Keratinocyte (primary cell): ENCODE measurements at regions not wholly inside any gene's neighbourhood (a gene's known extent, or its start where the extent isn't known, plus 50 kb on each side); places are given as distances from the start of the nearest gene placed in this dataset.

Experiments
- CTCF ChIP-seq, 3 experiments: IDR thresholded peaks in 1 of 3; conservative IDR thresholded peaks in 1 of 3; optimal IDR thresholded peaks in 1 of 3; 2 replicates in 2 of 3; 3 replicates in 1 of 3; pipeline versions ENCODE3 to v1.5.1; 2011; ENCODE audit warnings: low read length in 3 of 3, mild to moderate bottlenecking in 3 of 3, moderate library complexity in 2 of 3, control low read depth in 1 of 3, inconsistent platforms in 1 of 3; ENCODE audit not compliant: insufficient read depth in 2 of 3; ENCODE audit errors: extremely low read depth in 1 of 3
- EZH2 ChIP-seq: IDR thresholded peaks from one replicate; pipeline ENCODE4 v1.6.1; 2012; ENCODE audit warnings: inconsistent platforms, mild to moderate bottlenecking, low read length, moderate library complexity

DNA sequence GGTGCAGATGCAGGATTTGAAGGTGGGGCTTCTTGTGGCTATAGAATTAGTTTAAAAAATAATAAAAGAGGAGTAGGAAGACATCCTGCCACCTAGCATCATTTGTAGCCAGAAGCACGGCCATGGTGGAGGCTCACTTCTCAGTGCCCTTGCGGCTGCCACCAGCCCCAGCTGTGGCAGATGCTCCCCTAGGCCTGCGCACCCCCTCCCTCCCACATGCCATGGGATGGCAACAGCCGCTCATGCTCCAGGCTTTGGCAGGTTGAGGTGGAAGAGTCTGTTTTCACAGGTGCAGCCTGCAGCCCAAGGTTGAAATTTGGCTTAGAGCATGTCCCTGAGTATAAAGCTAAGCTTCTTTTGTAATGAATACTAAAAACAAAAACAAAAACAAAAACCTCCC lies 96.4 kb downstream of the GATA6 start:
- TF ChIP-seq CTCF (optimal IDR thresholded peaks at IDR 0.05 in 1 of 3, IDR thresholded peaks at IDR 0.05 in 1 of 3, conservative IDR thresholded peaks at IDR 0.05 in 1 of 3; ENCODE audit: extremely low read depth in 1 of 3, insufficient read depth in 2 of 3, low read length in 3 of 3) (no peak), EZH2 (no peak)
